A549 (cell line): ENCODE measurements at regions not wholly inside any gene's neighbourhood (a gene's known extent, or its start where the extent isn't known, plus 50 kb on each side); places are given as distances from the start of the nearest gene placed in this dataset.

Experiments used
- ATAC-seq, 2 experiments: fragments of 200-7000 bp in 1 of 2; fragments of >200 bp in 1 of 2; cut with Nextera tagmentation in 1 of 2; cut with Tn5 transposase in 1 of 2; 3 replicates each; pipeline versions ENCODE4 v1.8.0 to v1.9.1; 2018 to 2020; ENCODE audit warnings: mild to moderate bottlenecking in 1 of 2, moderate library complexity in 1 of 2
- CTCF ChIA-PET: fragments of 300-600 bp; sonication (Branson Sonifier 250); formaldehyde crosslinking; extraction: SDS; loops from one replicate; lab custom pipeline; 2021; ENCODE audit warnings: antibody characterized with exemption, inconsistent platforms; lab: Yijun Ruan, JAX
- POLR2A ChIA-PET: fragments of 350-600 bp; formaldehyde crosslinking; extraction: SDS; loops from one replicate; lab custom pipeline; 2021; ENCODE audit warnings: antibody characterized with exemption, inconsistent platforms; lab: Yijun Ruan, JAX
- DNase-seq, 2 experiments: peaks; one replicate each; pipeline versions ENCODE4 v3.0.0 to v3.0.0-alpha.2; 2011 to 2016; ENCODE audit warnings: low read depth in 1 of 2, low spot score in 1 of 2
- FAIRE-seq: peaks from 2 replicates; lab custom pipeline; 2011; peaks lifted over from hg19 to GRCh38; lab: Jason Lieb, UNC
- H3K27ac ChIP-seq, 2 experiments: fragments of >200 bp; sonication (Bioruptor Twin); formaldehyde crosslinking; 3 replicates each; pipeline ENCODE4 v1.5.1; 2016 to 2017
- H3K4me1 ChIP-seq: fragments of >200 bp; sonication (Bioruptor Twin); formaldehyde crosslinking; 3 replicates; pipeline ENCODE4 v1.6.1; 2016
- H3K4me2 ChIP-seq: fragments of >200 bp; sonication (Bioruptor Twin); formaldehyde crosslinking; 3 replicates; pipeline ENCODE4 v1.6.1; 2016
- H3K4me3 ChIP-seq: fragments of >200 bp; sonication (Bioruptor Twin); formaldehyde crosslinking; 3 replicates; pipeline ENCODE4 v1.5.1; 2016
- H3K9me3 ChIP-seq: fragments of >200 bp; sonication (Bioruptor Twin); formaldehyde crosslinking; 3 replicates; pipeline ENCODE4 v1.6.1; 2016
- BHLHE40 ChIP-seq: IDR thresholded peaks from 2 replicates; pipeline ENCODE4 v1.6.1; 2012; ENCODE audit warnings: low read depth, low read length, inconsistent platforms
- CBX2 ChIP-seq: fragments of 200-600 bp; sonication (generic); IDR thresholded peaks from 2 replicates; pipeline ENCODE4 v1.6.1; 2016; ENCODE audit warnings: low read depth, mild to moderate bottlenecking, borderline replicate concordance
- CBX8 ChIP-seq: fragments of 200-600 bp; sonication (generic); IDR thresholded peaks from 2 replicates; pipeline ENCODE4 v1.6.1; 2016
- CEBPB ChIP-seq, 2 experiments: fragments of >200 bp in 1 of 2; sonication (Bioruptor Twin) in 1 of 2; formaldehyde crosslinking in 1 of 2; IDR thresholded peaks; 2 replicates each; pipeline ENCODE4 v1.6.1; 2012 to 2016
- CTCF ChIP-seq: fragments of >200 bp; sonication (Bioruptor Twin); formaldehyde crosslinking; IDR thresholded peaks from 3 replicates; pipeline ENCODE4 v1.5.1; 2016
- E2F6 ChIP-seq: IDR thresholded peaks from 2 replicates; pipeline ENCODE4 v1.6.1; 2012; ENCODE audit warnings: low read depth, borderline replicate concordance
- EHMT2 ChIP-seq: fragments of 200-600 bp; sonication (generic); IDR thresholded peaks from 2 replicates; pipeline ENCODE4 v1.6.1; 2016; ENCODE audit warnings: antibody characterized with exemption, low read depth, mild to moderate bottlenecking, moderate library complexity
- FOSL2 ChIP-seq, 2 experiments: fragments of 450-650 bp in 1 of 2; fragments of >200 bp in 1 of 2; sonication (Bioruptor Twin) in 1 of 2; formaldehyde crosslinking; IDR thresholded peaks; 2 replicates each; pipeline versions ENCODE4 v1.5.0 to v1.6.1; 2016 to 2020; ENCODE audit warnings: mild to moderate bottlenecking in 1 of 2, moderate library complexity in 1 of 2
- FOXS1 ChIP-seq: fragments of 250-450 bp; sonication (Bioruptor Pico); IDR thresholded peaks from 2 replicates; pipeline ENCODE4 v1.5.0; 2020; ENCODE audit warnings: mild to moderate bottlenecking, moderate library complexity
- HES2 ChIP-seq: fragments of >200 bp; sonication (Bioruptor Twin); formaldehyde crosslinking; IDR thresholded peaks from 2 replicates; pipeline ENCODE4 v1.6.1; 2016
- JUN ChIP-seq, 2 experiments: fragments of >200 bp; sonication (Bioruptor Twin); formaldehyde crosslinking; IDR thresholded peaks; 2 replicates in 1 of 2; 3 replicates in 1 of 2; pipeline ENCODE4 v1.6.1; 2016 to 2017
- JUNB ChIP-seq: fragments of >200 bp; sonication (Bioruptor Twin); formaldehyde crosslinking; IDR thresholded peaks from 2 replicates; pipeline ENCODE4 v1.6.1; 2016
- MAZ ChIP-seq: fragments of 150-350 bp; IDR thresholded peaks from 2 replicates; pipeline ENCODE4 v1.6.1; 2014; ENCODE audit warnings: antibody characterized with exemption, low read depth, low read length, borderline replicate concordance
- NPAS2 ChIP-seq: fragments of 250-450 bp; sonication (Bioruptor Pico); IDR thresholded peaks from 2 replicates; pipeline ENCODE4 v1.8.0; 2022; ENCODE audit warnings: mild to moderate bottlenecking, moderate library complexity, borderline replicate concordance
- PHF8 ChIP-seq: fragments of 200-600 bp; sonication (generic); IDR thresholded peaks from 2 replicates; pipeline ENCODE4 v1.6.1; 2016; ENCODE audit warnings: low read depth, mild to moderate bottlenecking, antibody characterized with exemption, moderate library complexity, borderline replicate concordance
- RARB ChIP-seq: fragments of 250-450 bp; sonication (Bioruptor Pico); IDR thresholded peaks from 2 replicates; pipeline ENCODE4 v1.8.0; 2021; ENCODE audit warnings: mild to moderate bottlenecking, moderate library complexity
- RFX5 ChIP-seq: fragments of 450-650 bp; IDR thresholded peaks from 2 replicates; pipeline ENCODE4 v1.7.1; 2014; ENCODE audit warnings: antibody characterized with exemption, mild to moderate bottlenecking, moderate library complexity
- RNF2 ChIP-seq: fragments of 200-600 bp; sonication (generic); IDR thresholded peaks from 2 replicates; pipeline ENCODE4 v1.6.1; 2016; ENCODE audit warnings: low read depth, mild to moderate bottlenecking, antibody characterized with exemption, moderate library complexity, borderline replicate concordance
- SREBF2 ChIP-seq: fragments of 450-650 bp; IDR thresholded peaks from 2 replicates; pipeline ENCODE4 v1.6.1; 2014; ENCODE audit warnings: mild to moderate bottlenecking, moderate library complexity
- ZFP36 ChIP-seq: fragments of 450-650 bp; IDR thresholded peaks from 2 replicates; pipeline ENCODE4 v1.6.1; 2014; ENCODE audit warnings: borderline replicate concordance; ENCODE audit not compliant: partially characterized antibody
- ZSCAN20 ChIP-seq: fragments of 250-450 bp; sonication (Bioruptor Pico); IDR thresholded peaks from 2 replicates; pipeline ENCODE4 v1.8.0; 2022; ENCODE audit warnings: mild to moderate bottlenecking, moderate library complexity
- WGBS: methylation state at CpG from one replicate; pipeline ENCODE4 v1.1.6; 2017; ENCODE audit errors: missing lambda C conversion rate; 5-methylcytosine and 5-hydroxymethylcytosine counted together

- no peaks in the 10 kb centered on the region for H3K9me3 ChIP-seq
- no peak overlapping the region for H3K4me3 ChIP-seq
- H3K4me2 ChIP-seq = no peak overlapping the region
- 23% methylated on average over 13 of the region's 15 CpGs for WGBS
- ChIA-PET CTCF (no interaction called here), POLR2A (no interaction called here)
- DNase-seq (no peak), FAIRE-seq (no peak), ATAC-seq (no peak; a peak in 1 of 6 replicates)
- H3K4me1 ChIP-seq = no peaks in the 10 kb centered on the region
- TF ChIP-seq RNF2 (no peak), CBX8 (no peak), PHF8 (no peak), FOXS1 (no peak)
- no peak overlapping the region for H3K27ac ChIP-seq
These were observed 386.4 kb upstream of the MMS22L start for GRCh38 chr6:97669191-97670031.

- DNase-seq = no peak
- WGBS = 43% methylated on average over 1 of the region's 3 CpGs
- Histone ChIP-seq H3K9me3 (no peaks in the 10 kb centered on the region), H3K4me1 (no peaks in the 10 kb centered on the region), H3K4me3 (no peak overlapping the region), H3K4me2 (no peak overlapping the region), H3K27ac (no peak overlapping the region)
- ChIA-PET CTCF (no interaction called here), POLR2A (no interaction called here)
- no peak for FAIRE-seq
- TF ChIP-seq JUNB (no peak), HES2 (no peak), BHLHE40 (no peak), CBX2 (no peak), ZFP36 (no peak)
- no peak for ATAC-seq
These were observed 391.8 kb upstream of the MMS22L start for GRCh38 chr6:97674802-97675201.

- ATAC-seq (no peak), FAIRE-seq (no peak), DNase-seq (no peak)
- Histone ChIP-seq H3K27ac (no peak overlapping the region), H3K4me2 (no peak overlapping the region), H3K4me1 (no peaks in the 10 kb centered on the region), H3K4me3 (no peak overlapping the region), H3K9me3 (no peaks in the 10 kb centered on the region)
- WGBS = 19% methylated on average over 2 of the region's 2 CpGs
- ChIA-PET POLR2A (no interaction called here), CTCF (no interaction called here)
- no peak for TF ChIP-seq FOXS1
- no peak for TF ChIP-seq JUN (IDR thresholded peaks at IDR 0.05)
- no peak for TF ChIP-seq RARB (CRISPR knock-in tag)
- no peak for TF ChIP-seq CEBPB (IDR thresholded peaks at IDR 0.05)
- no peak for TF ChIP-seq ZSCAN20
- TF ChIP-seq NPAS2 (CRISPR knock-in tag) = no peak
- no peak for TF ChIP-seq CTCF
- no peak for TF ChIP-seq SREBF2
- TF ChIP-seq FOSL2 (IDR thresholded peaks at IDR 0.05) = no peak
- no peak for TF ChIP-seq FOSL2 (CRISPR knock-in tag; IDR thresholded peaks at IDR 0.05)
- no peak for TF ChIP-seq RNF2
- no peak for TF ChIP-seq MAZ
- TF ChIP-seq RFX5 = no peak
- TF ChIP-seq E2F6 = no peak
- TF ChIP-seq EHMT2 = no peak
These were observed 394.6 kb upstream of the MMS22L start for GRCh38 chr6:97677626-97678025.
